HG03457 (cell line): ENCODE measurements at regions not wholly inside any gene's neighbourhood (a gene's known extent, or its start where the extent isn't known, plus 50 kb on each side); places are given as distances from the start of the nearest gene placed in this dataset.
A peak's percentile ranks its signal among the peaks of the same experiment; 100 is the strongest.

ENCODE experiments used
- ATAC-seq: cut with Tn5 transposase; IDR thresholded peaks from one replicate; pipeline ENCODE4 v1.9.1; 2021; ENCODE audit warnings: moderate number of reproducible peaks; ENCODE audit not compliant: unreplicated experiment

- no peak for ATAC-seq
Observed at GRCh38 chr1:187294421-187295201, 465.9 kb downstream of the PLA2G4A start.

- no peak for ATAC-seq
Observed at GRCh38 chr1:187300081-187300480, 471.3 kb downstream of the PLA2G4A start.

- no peak for ATAC-seq
Observed at GRCh38 chr1:187306710-187307415, 478.1 kb downstream of the PLA2G4A start.

- ATAC-seq = no peak
Observed at GRCh38 chr1:187310038-187310631, 481.4 kb downstream of the PLA2G4A start.

GRCh38 chr1:187313115-187313514 lies 484.4 kb downstream of the PLA2G4A start:
- ATAC-seq = no peak

- no peak for ATAC-seq
Observed at GRCh38 chr1:187326557-187326956, 497.8 kb downstream of the PLA2G4A start.

- ATAC-seq = no peak
Observed at GRCh38 chr1:187336441-187337168, 507.9 kb downstream of the PLA2G4A start.

- ATAC-seq = no peak
Observed at GRCh38 chr1:187338762-187339412, 510.1 kb downstream of the PLA2G4A start.

- no peak for ATAC-seq
Observed at GRCh38 chr1:187342495-187342894, 513.7 kb downstream of the PLA2G4A start.

GRCh38 chr1:187374082-187374481 lies 545.3 kb downstream of the PLA2G4A start:
- no peak for ATAC-seq

GRCh38 chr1:187374742-187375141 lies 546.0 kb downstream of the PLA2G4A start:
- no peak for ATAC-seq

- ATAC-seq = no peak
Observed at GRCh38 chr1:187383366-187383765, 554.6 kb downstream of the PLA2G4A start.

- ATAC-seq = peak; percentile 77
Observed at GRCh38 chr1:187384504-187384903, 555.8 kb downstream of the PLA2G4A start.

- no peak for ATAC-seq
Observed at GRCh38 chr1:187390215-187390818, 561.6 kb downstream of the PLA2G4A start.

GRCh38 chr1:187396226-187396625 lies 567.5 kb downstream of the PLA2G4A start:
- ATAC-seq = no peak

- no peak for ATAC-seq
Observed at GRCh38 chr1:187396929-187397796, 568.4 kb downstream of the PLA2G4A start.

GRCh38 chr1:187408212-187409004 lies 579.7 kb downstream of the PLA2G4A start:
- ATAC-seq = no peak

- no peak for ATAC-seq
Observed at GRCh38 chr1:187409341-187409740, 580.6 kb downstream of the PLA2G4A start.

- ATAC-seq = no peak
Observed at GRCh38 chr1:187411118-187411517, 582.4 kb downstream of the PLA2G4A start.
